Fibroblast of lung (primary cell): ENCODE measurements at regions not wholly inside any gene's neighbourhood (a gene's known extent, or its start where the extent isn't known, plus 50 kb on each side); places are given as distances from the start of the nearest gene placed in this dataset.
A peak's percentile ranks its signal among the peaks of the same experiment; 100 is the strongest.
"Not testable (repeated sequence)": the region's sequence is repeated elsewhere in the genome, so short reads cannot be mapped to it uniquely, and the experiment has no call there.

Experiments
- DNase-seq, 2 donors: peaks; one replicate each; pipeline versions ENCODE4 v3.0.0 to v3.0.0-alpha.2; 2010; ENCODE audit warnings: low read depth in 2 of 2
- H2AFZ ChIP-seq: 2 replicates; pipeline ENCODE4 v1.5.1; 2012; ENCODE audit warnings: low read length, control low read depth, inconsistent platforms
- H3K27ac ChIP-seq: 2 replicates; pipeline ENCODE4 v1.5.1; 2011; ENCODE audit warnings: low read length, control low read depth; ENCODE audit not compliant: insufficient read depth
- H3K27me3 ChIP-seq: 2 replicates; pipeline ENCODE4 v1.5.1; 2011; ENCODE audit warnings: mild to moderate bottlenecking, low read length; ENCODE audit not compliant: control insufficient read depth, insufficient read depth
- H3K36me3 ChIP-seq: 2 replicates; pipeline ENCODE4 v1.5.1; 2011; ENCODE audit warnings: low read length; ENCODE audit not compliant: control insufficient read depth, insufficient read depth
- H3K4me1 ChIP-seq: 2 replicates; pipeline ENCODE4 v1.5.1; 2011; ENCODE audit warnings: low read length; ENCODE audit not compliant: control insufficient read depth, insufficient read depth; ENCODE audit errors: extremely low read depth
- H3K4me2 ChIP-seq: 2 replicates; pipeline ENCODE4 v1.5.1; 2011; ENCODE audit warnings: low read length, control low read depth; ENCODE audit not compliant: insufficient read depth; ENCODE audit errors: extremely low read depth
- H3K4me3 ChIP-seq, 4 experiments: fragments of 200-600 bp in 1 of 4; sonication (generic) in 1 of 4; replicated peaks in 1 of 4; 2 replicates each; pipeline ENCODE4 v1.5.1; 2011 to 2016; ENCODE audit warnings: low read length in 4 of 4, low read depth in 3 of 4, mild to moderate bottlenecking in 3 of 4, control low read depth in 2 of 4, inconsistent platforms in 1 of 4, mixed read lengths in 1 of 4; ENCODE audit not compliant: insufficient read depth in 1 of 4; ENCODE audit errors: control extremely low read depth in 1 of 4
- H3K79me2 ChIP-seq: 2 replicates; pipeline ENCODE4 v1.5.1; 2012; ENCODE audit warnings: mild to moderate bottlenecking, low read length, inconsistent platforms; ENCODE audit not compliant: control insufficient read depth, insufficient read depth
- H3K9ac ChIP-seq: 2 replicates; pipeline ENCODE4 v1.5.1; 2011; ENCODE audit warnings: mild to moderate bottlenecking, low read length, control low read depth; ENCODE audit not compliant: insufficient read depth
- H3K9me3 ChIP-seq: 2 replicates; pipeline ENCODE4 v1.5.1; 2012; ENCODE audit warnings: low read depth, low read length; ENCODE audit not compliant: control insufficient read depth, insufficient read depth
- H4K20me1 ChIP-seq: 2 replicates; pipeline ENCODE4 v1.5.1; 2011; ENCODE audit warnings: low read length; ENCODE audit not compliant: control insufficient read depth, insufficient read depth; ENCODE audit errors: extremely low read depth
- CTCF ChIP-seq, 2 donors: IDR thresholded peaks in 1 of 2; conservative IDR thresholded peaks in 1 of 2; 1 replicate in 1 of 2; 2 replicates in 1 of 2; pipeline ENCODE4 v1.5.1; 2011 to 2012; ENCODE audit warnings: low read length in 2 of 2, control low read depth in 1 of 2, inconsistent platforms in 1 of 2, low read depth in 1 of 2, mild to moderate bottlenecking in 1 of 2
- EZH2 ChIP-seq: IDR thresholded peaks from 2 replicates; pipeline ENCODE4 v1.5.1; 2012; ENCODE audit warnings: low read length, control low read depth, mild to moderate bottlenecking; ENCODE audit errors: missing control alignments

DNA sequence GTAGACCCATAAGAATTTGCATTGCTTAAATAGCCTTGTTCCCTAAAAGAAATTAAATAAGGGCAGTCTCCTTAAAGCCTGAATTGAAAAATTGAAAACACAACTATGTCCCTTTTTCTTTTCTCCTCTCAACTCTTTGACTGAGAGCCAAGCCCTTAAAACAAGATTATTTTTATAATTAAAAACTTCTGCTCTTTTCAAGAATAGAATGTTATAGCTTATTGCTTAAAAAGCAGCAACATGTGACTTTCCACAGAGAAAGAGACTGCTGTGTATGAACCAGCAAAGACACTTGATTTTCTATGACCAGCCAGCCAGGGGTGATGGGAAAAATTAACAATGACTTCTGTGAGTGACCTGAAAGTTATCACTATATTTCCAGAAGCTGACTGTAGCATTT is 295.2 kb upstream of the CELF2 start:
- Histone ChIP-seq H3K79me2 (no peaks in the 10 kb centered on the region), H3K27me3 (no peaks in the 10 kb centered on the region), H3K4me1 (no peaks in the 10 kb centered on the region), H4K20me1 (no peaks in the 10 kb centered on the region), H2AFZ (no peak overlapping the region), H3K4me2 (no peak overlapping the region), H3K9ac (no peak overlapping the region), H3K27ac (no peak overlapping the region), H3K4me3 (no peak overlapping the region), H3K36me3 (no peaks in the 10 kb centered on the region), H3K9me3 (no peaks in the 10 kb centered on the region)
- TF ChIP-seq EZH2 (no peak), CTCF (conservative IDR thresholded peaks at IDR 0.05 in 1 of 2, IDR thresholded peaks at IDR 0.05 in 1 of 2; ENCODE audit: low read depth in 1 of 2, low read length in 2 of 2) (no peak)
- peak in 1 of 2 donors; percentile 4 for DNase-seq

DNA sequence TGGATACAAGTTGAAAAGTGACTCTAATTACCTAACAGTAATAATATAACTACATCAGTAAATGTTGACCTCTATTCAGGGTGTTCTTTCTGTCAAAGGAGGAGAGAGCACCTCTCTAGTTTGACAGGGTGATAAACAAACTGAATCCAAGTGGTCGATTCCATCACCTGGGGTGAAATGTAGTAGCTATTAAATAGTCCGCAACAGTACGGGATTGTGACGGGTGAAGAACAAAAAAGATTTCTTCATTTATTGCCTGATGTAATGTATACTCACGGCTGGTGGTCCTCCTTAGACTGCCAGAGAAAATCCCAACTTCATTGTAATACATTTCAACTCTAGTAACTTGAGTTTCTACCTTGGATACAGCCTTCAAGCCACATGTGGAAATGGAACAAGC is 292.5 kb upstream of the CELF2 start:
- H3K4me1 ChIP-seq = no peaks in the 10 kb centered on the region
- no peak overlapping the region for H3K9ac ChIP-seq
- no peak for DNase-seq
- no peaks in the 10 kb centered on the region for H3K9me3 ChIP-seq
- no peak overlapping the region for H3K4me3 ChIP-seq
- no peaks in the 10 kb centered on the region for H3K79me2 ChIP-seq
- no peak overlapping the region for H2AFZ ChIP-seq
- TF ChIP-seq CTCF (conservative IDR thresholded peaks at IDR 0.05 in 1 of 2, IDR thresholded peaks at IDR 0.05 in 1 of 2; ENCODE audit: low read depth in 1 of 2, low read length in 2 of 2) (no peak), EZH2 (no peak)
- H3K27me3 ChIP-seq = no peaks in the 10 kb centered on the region
- no peak overlapping the region for H3K27ac ChIP-seq
- no peaks in the 10 kb centered on the region for H3K36me3 ChIP-seq
- H4K20me1 ChIP-seq = no peaks in the 10 kb centered on the region
- H3K4me2 ChIP-seq = no peak overlapping the region

DNA sequence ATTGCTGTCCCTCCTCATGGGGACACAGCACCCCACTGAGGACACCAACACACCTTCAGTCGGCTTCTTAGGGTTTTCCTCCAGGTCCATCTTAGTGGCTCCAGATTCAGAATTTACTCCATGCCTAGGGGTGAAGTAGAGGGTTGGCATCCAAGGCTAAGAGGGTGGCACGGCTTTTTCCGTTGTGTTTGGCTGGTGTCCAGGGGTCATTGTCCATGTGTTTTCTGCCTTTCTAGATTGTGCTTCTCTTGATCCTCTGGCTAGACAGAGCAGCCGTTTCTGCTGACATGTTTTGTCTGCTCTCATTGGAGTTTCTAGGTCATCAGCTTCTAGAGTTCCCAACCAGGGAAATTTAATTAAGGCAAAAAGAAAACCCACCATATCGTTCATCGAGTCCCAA is 291.6 kb upstream of the CELF2 start:
- Histone ChIP-seq H3K79me2 (no peaks in the 10 kb centered on the region), H3K9me3 (no peaks in the 10 kb centered on the region), H2AFZ (no peak overlapping the region), H3K27ac (no peak overlapping the region), H3K36me3 (no peaks in the 10 kb centered on the region), H3K4me2 (no peak overlapping the region), H3K4me1 (no peaks in the 10 kb centered on the region), H4K20me1 (no peaks in the 10 kb centered on the region), H3K9ac (no peak overlapping the region), H3K27me3 (no peaks in the 10 kb centered on the region), H3K4me3 (no peak overlapping the region)
- DNase-seq = no peak
- TF ChIP-seq CTCF (conservative IDR thresholded peaks at IDR 0.05 in 1 of 2, IDR thresholded peaks at IDR 0.05 in 1 of 2; ENCODE audit: low read depth in 1 of 2, low read length in 2 of 2) = no peak
- TF ChIP-seq EZH2 = no peak

DNA sequence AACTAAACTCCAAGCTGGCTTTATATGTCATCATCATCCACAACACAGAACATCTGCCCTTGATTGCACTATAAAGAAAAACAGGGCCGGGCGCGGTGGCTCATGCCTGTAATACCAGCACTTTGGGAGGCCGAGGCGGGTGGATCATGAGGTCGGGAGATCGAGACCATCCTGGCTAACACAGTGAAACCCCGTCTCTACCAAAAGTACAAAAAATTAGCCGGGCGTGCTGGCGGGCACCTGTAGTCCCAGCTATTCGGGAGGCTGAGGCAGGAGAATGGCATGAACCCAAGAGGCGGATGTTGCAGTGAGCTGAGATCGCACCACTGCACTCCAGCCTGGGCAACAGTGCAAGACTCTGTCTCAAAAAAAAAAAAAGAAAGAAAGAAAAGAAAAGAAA is 290.3 kb upstream of the CELF2 start:
- not testable (repeated sequence) for H3K9ac ChIP-seq, H3K9me3 ChIP-seq, H4K20me1 ChIP-seq, H3K4me3 ChIP-seq, H2AFZ ChIP-seq, H3K4me2 ChIP-seq, DNase-seq, H3K27ac ChIP-seq, H3K27me3 ChIP-seq, H3K4me1 ChIP-seq, H3K36me3 ChIP-seq, H3K79me2 ChIP-seq
